Inflammatory macrophage treated with lipopolysaccharide for 1 hour (primary cell): ENCODE measurements at regions not wholly inside any gene's neighbourhood (a gene's known extent, or its start where the extent isn't known, plus 50 kb on each side); places are given as distances from the start of the nearest gene placed in this dataset.
A peak's percentile ranks its signal among the peaks of the same experiment; 100 is the strongest.
"Not testable (repeated sequence)": the region's sequence is repeated elsewhere in the genome, so short reads cannot be mapped to it uniquely, and the experiment has no call there.

Source experiments
- DNase-seq, 2 donors: peaks; one replicate each; pipeline ENCODE4 v3.0.0-alpha.2; 2020 to 2022

DNA sequence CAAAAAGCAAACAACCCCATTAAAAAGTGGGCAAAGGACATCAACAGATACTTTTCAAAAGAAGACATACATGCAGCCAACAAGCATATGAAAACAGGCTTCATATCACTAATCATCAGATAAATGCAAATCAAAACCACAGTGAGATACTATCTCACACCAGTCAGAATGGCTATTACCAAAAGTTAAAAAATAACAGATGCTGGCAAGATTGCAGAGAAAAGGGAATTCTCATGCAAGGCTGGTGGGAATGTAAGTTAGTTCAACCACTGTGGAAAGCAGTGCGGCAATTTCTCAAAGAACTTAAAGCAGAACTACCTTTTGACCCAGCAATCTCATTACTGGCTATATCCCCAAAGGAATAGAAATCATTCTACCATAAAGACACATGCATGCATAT lies 260.8 kb downstream of the C11orf87 start:
- DNase-seq, result not testable (repeated sequence)

DNA sequence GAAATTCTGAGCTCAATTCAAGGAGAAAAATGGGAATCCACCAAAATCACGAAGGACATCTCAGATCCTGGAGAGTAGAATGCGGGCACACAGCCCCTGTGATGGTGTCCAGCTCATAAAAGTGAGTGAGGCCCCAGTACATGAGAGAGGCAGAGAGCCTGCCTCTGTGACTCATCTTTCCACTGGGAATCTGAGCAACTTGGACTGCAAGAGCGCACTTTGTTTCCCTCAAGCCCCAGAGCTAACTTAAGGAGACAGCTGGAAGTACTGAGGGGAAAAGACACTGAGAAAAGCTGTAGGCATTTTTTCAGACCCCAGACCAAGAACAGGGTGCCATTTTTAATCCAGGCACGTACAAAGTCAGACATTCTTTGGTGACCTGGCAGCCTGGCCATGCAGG lies 273.7 kb downstream of the C11orf87 start:
- DNase-seq, result no peak

DNA sequence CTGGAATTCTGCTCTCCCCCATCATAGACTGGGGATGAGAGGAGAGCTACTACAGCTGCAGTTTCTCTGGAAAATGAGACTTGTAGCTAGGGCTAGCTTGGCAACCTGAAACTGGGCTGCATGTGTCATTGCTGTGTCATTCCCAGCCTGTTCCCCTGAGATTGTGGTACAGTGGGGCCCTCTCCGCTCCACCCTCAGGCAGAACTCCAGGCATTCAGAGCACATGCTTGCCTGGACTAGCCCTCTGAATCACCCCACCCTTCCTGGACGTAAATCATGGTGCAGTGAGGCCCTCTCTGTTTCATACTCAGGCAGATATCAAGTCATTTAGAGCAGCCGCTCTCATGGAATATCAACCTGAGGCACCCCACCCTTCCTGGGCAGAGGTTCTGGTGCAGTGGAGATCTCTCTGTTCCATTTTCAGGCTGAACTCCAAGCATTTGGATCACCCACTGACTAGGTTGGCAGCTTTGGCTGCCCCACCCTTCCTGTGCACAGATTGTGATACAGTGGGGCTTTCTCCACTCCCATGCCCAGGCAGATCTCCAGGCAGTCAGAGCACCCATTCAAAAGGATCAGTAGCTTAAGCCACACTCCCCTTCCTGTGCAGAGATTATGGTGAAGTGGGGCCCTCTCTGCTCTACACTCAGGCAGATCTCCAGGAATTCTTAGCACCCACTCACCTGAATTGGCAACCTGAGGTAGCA lies 274.4 kb downstream of the C11orf87 start:
- DNase-seq, result no peak

DNA sequence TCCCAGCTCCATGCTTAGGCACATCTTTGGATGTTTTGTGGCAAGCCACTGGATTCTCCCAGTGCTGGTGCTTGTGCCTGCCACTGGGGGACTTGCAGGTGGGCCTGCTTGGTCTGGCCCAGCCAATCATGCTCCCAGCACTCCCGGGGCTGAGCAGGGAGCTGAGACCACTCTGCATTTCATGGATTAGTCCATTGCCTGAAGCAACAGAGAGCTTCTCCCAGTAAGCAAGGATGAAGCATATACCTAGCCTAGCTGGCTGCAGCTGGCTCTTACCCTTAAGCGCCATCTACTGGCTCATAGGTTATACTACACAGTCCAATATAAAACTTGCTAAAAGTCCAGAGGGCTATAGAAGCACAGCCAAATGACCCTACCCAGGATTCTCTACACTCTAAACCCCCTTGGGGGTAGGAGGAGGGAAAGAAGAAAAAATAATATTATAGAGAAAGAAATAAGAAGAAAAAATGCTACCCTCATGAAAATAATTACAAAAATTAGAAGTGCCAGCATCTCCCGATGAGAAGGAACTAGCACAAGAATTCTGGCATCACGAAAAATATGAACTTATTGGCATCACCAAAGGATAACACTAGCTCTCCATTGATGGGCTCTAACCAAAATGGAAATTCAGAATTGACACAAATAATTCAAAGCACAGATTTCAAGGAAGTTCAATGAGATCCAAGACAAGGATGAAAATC lies 275.3 kb downstream of the C11orf87 start:
- peak; percentile 19 to 61 for DNase-seq

DNA sequence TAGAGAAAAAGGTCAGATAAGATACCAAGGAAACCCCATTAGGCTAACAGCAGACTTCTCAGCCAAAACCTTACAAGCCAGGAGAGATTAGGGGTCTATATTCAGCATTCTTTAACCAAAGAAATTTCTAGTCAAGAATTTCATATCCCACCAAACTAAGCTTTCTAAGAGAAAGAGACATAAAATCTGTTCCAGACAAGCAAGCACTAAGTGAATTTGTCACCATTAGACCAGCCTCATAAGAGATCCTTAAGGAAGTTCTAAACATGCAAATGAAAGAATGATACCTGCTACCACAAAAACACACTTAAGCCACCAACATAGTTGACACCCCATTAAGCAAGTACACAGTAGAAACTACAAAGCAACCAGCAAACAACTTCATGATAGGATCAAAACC lies 276.2 kb downstream of the C11orf87 start:
- no peak for DNase-seq

DNA sequence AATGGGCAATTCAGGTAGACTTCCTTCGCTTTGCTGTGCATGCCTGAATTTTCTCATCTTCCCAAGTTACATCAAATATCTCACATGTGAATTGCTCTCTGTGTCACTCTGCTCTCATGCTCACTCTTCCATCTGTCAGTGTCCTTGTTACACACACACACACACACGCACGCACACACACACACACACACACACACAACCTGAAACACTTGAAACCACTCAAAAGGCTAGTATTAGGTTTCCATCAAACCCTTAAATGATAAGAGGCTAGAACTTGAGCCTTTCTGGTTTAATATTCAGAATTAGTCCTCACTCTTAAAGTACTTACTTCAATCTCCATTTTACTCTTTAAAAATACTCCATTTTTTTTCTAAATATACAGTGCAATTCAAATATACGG lies 282.4 kb downstream of the C11orf87 start:
- DNase-seq, result no peak

DNA sequence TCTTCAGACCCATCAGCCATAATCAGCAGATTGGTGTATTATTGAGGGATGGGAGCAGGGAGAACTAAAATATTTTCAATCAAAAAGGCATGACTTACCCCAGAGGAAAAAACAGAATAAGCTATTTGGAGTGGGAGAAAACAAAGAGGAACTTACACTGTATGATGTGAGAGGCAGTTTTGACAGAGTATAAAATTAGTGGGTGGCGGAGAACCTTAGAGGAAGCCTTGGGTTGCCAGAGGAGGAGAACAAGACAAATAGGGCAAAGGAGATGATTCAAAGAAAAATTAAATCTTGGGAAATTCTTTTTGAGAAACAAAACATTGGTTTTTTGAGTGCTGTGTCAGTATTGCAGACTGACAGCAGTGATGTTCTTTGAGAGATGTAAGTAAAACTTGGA lies 285.0 kb downstream of the C11orf87 start:
- peak; percentile 73 to 80 for DNase-seq

DNA sequence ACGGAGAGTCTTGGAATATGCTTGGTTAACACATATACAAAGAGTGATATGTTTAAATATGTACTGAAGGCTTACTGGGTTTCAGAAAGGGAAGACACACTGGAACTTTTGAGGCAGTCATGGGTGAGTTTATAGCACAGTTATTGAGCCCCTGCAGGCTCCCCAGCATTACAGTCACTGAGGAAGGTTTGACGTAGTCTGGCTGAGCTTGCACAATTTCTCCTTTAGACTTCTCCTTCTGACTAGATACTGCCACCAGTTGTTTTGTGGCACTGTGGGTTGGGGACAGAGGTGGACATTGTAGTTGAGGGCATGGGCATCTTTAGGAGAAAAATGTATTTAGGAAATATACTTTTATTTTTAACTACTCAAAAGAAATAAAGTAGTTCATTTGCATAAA lies 285.4 kb downstream of the C11orf87 start:
- DNase-seq, result peak; percentile 60 to 68

DNA sequence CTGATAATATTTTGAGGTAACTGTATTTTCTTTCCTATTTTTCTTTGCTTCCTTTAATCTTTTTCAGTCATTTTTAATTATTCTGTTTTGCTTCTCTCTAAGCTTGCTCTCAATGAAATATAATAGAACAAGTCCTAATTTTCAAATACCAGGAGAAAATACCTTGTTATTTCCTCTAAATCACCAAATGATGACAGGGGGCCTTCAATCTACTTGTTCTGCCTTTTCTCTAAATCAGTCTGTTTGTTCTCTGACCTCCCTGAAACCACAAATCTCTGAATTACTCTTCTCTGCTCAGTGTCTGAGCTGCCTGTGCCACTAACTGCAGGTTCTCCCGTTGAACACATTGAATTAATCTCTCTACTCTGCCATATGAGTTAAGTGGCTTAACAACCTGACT lies 286.2 kb downstream of the C11orf87 start:
- no peak for DNase-seq

DNA sequence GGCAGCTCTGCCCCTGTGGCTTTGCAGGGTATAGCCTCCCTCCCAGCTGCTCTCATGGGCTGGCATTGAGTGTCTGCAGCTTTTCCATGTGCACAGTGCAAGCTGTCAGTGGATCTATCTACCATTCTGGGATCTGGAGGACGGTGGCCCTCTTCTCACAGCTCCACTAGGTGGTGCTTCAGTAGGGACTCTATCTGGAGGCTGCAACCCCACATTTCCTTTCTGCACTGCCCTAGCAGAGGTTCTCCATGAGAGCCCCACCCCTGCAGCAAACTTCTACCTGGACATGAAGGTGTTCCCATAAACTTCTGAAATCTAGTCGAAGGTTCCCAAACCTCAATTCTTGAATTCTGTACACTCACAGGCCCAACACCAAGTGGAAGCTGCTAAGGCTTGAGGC lies 292.5 kb downstream of the C11orf87 start:
- not testable (repeated sequence) for DNase-seq

DNA sequence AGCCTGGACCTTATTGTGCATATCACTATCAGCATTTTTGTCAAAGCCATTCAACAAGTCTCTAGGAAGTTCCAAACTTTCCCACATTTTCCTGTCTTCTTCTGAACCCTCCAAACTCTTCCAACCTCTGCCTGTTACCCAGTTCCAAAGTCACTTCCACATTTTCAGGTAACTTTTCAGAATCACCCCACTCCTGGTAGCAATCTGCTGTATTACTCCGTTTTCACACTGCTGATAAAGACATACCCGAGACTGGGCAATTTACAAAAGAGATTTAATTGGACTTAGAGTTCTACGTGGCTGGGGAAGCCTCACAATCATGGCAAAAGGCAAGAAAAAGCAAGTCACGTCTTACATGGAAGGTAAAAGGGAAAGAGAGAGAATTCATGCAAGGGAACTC lies 293.4 kb downstream of the C11orf87 start:
- DNase-seq, result not testable (repeated sequence)

DNA sequence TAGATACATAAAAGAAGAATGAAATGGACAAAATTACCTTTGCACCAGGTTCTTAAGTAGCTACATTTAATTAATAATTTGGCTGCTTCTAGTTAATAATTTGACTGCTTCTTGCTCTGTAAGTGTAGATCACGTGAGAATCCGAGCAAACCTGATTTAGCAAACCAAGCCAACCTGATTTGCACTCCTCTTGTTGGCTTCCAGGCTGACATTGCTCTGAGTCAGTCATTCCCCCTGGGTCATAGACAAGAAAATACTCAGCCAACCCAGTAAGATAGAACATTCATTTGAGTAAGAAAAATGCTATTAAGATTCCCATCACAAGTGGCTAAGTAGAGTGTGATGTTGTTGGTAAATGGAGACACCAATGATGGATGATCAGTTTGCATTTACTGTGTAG lies 304.1 kb downstream of the C11orf87 start:
- DNase-seq, result no peak

DNA sequence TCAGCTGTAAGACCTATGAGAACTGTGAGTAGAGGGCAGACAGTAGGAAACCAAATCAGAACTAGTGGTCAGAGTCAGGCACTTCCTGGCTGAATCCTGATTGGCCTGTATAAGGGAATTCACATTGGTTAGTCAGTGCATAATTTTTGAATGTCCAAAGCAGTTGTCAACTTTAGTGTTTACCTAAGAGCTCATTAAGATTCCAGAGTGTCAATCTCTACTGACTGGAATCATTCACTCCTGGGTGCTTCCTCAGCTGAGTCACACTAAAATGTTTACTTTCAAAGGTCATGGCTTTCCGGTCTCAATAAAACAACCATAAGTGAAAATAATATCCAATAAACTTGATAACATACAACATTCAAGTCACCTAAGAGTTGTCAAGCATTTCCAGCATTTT lies 306.1 kb downstream of the C11orf87 start:
- no peak for DNase-seq

DNA sequence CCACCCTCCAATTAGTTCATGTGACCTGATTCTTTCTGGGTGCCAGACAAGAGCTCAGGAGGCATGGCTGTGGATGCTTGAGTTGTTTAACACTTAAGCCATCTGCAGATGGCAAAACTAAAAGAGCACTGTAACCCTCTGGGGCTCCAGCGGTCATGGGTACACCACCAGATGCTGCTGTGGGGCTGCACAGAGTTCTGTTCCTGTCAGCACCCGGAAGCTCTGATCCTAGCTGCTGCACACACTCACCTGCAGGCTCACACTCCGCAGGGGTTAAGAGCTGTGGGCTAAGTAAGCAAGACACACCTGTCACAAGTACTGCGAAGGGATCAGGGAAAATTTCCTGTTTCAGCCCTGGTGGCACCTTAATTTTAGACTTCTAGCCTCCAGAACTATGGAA lies 307.8 kb downstream of the C11orf87 start:
- no peak for DNase-seq

DNA sequence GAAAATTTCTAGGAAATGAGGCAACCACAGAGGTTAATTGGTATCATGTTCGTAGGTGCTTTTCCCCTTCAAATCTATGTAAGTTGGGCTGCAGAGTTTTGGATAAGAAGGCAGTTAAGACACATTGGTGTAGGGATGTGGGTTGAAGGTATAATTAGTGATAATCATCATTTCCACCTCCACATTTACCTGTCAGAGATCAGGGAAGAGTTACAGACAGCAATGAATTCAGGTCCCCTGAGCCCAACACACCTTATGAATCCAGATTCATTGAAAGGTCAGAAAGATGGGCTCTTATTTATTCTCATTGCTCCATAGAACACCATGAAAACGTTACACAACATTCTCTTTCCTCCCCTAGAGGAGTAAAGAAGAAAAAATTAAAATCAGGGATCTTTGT lies 308.7 kb downstream of the C11orf87 start:
- no peak for DNase-seq

DNA sequence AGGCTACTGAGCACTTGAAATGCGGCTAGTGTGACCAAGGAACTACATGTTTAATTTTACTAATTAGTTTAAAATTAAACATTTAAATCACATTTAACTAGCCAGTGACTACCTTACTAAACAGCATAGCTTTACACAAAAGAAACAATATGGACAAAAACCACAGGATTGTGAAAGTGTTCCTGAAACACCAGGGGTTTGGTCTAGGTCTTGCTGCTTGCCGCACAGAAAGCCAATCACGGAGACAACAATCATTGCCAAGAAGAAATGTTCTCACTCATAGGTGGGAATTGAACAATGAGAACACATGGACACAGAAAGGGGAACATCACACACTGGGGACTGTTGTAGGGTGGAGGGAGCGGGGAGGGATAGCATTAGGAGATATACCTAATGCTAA lies 309.5 kb downstream of the C11orf87 start:
- no peak for DNase-seq

DNA sequence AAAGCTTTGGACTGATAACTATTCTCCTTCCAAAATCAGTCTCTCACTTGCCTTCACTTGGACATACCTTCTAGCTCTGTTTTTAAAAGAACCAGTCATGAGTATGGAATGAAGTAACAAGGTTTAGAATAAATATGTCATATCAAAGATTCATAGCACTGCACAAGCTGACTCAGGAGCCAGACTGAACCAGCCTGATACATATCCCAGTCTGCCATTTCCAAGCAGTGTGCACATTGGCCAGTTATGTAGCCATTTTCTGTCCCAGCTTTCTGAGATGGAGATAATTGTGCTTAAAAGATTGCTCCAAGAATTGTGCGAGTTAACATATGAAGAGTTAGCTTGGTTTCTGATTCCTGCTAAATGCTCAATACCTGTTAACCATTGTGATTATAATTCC lies 311.3 kb downstream of the C11orf87 start:
- no peak for DNase-seq

DNA sequence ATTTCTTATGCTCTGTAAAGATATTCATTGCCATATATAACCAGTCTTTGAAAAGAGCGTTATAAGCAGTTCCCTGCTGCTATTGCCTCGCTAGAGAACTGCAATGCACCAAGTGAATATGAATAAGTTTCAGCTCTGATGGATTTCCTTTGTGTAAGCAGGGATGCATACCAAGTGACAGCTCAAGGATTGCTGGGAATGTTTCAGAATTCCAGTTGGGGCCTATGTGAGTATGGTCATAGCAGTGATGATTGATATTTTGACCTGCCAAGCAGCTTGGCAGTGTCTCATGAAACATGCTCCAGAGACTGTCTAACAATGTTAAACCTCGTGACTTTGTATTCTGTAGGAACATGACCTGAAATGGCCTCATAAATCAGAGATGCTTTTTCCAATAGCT lies 312.6 kb downstream of the C11orf87 start:
- no peak for DNase-seq

DNA sequence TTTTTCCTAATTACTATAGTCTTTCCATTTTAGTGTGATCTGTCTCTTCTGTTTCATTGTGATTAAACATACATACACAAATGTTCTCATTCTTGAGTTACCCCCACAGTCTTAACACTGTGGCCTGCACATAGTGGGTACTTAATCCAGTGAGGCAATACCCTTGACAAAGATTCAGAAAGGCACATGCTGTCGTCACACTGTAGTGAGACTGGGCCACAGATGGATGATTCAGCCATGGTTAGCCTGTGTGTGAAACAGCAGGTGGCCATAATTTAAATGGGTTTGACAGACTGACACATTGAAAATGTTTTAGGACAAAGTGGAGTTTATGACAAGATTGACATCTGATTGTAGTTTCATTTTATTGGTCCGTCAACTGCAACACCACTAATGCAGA lies 313.1 kb downstream of the C11orf87 start:
- no peak for DNase-seq

DNA sequence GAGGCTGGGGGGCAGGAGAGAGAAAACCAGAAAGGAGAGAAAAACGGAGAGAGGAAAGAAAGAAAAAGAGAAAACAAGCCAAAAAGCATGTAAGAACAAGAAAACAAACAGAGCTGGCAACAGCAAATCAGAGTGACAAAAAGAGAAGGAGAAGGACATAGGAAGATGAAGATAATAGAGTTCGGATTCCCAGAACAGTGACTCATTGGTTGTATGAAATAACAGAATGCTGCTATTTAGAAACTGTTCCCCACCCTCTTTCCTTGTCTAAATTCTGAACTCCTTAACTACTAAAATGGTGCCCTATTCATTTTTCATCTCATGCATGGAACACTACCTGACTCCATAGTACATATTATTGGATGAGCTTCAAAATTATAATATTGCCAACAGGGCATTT lies 317.4 kb downstream of the C11orf87 start:
- peak in 1 of 2 donors; percentile 43 for DNase-seq

DNA sequence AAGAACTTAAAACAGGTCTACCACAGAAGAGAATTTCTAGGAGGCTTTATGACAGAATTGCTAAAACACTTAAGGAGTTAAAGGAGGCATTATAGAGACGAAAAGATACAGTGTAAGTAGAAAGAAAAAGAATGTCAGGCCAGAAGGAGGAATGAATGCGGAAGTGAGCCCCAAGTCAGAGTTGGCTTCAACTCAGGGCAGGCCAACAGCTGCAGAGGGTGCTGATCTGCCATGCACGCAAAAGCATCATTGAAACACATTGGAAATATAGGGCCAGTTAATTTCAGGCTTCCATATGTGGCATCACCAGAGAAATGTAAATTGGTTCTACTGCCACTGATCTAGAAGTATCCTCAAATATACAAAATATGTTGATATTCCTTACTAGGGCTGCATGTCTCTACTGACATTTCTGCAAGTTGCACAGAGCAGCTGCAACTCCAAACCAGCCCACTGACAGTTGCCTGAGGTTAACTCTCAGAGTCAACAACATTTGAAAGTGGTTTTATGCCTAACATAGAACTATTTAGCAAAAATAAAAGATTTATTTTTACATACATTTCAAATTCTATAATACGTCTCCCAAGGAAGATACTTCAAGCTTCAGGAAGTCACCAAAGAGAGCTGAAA lies 324.1 kb downstream of the C11orf87 start:
- DNase-seq, result no peak

DNA sequence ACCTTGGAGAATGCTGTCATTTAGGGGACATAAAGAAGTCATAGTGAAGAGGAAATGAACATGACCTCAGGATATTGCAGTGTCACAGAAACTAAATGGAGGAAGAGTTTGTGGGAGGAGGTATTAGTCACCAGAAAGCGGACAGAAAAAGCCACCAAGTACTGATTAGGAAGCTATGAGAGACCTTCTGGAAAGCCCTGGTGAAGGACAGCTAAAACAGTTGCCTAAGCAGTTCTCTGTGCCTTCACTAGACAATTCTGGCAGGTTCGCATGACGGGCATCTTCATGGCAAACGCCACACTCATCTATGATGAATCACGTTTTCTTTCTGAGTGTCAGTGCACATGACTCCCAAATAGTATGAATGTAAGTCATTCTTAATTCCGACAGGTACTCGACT lies 325.8 kb downstream of the C11orf87 start:
- peak; percentile 91 to 95 for DNase-seq

DNA sequence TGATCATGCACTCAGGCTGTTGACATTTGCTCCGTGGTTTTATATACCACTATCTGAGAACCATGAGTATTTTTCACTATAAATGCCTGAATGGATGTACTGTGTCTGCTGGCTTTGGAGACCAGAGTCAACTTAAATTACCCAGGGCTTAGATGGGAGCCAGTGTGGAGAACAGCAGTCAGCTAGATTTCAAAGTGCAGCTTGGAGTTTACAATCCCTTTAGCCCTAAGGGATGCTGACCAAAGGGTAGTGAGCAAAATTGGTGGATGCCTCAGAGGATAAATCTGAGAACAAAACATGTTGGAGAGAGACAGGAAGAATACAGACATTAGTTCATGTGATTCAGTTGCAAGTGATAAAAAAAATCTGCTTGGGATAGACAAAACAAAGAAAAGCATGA lies 327.5 kb downstream of the C11orf87 start:
- no peak for DNase-seq

DNA sequence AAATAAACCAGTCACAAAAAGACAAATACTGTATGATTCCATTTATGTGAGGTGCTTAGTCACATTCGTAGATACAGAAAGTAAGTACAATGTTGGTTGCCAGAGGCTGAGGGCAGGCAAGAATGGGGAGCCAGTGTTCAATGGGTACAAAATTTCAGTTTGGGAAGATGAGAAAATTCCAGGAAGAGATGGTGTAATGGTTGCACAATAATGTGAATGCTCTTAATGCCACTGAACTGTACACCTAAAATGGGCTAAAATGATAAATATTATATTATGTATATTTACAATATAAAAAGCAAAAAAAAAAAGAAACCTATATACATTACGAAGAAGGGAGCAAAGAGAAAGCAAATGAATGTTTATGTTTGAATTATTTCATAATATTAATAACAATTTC lies 329.0 kb downstream of the C11orf87 start:
- no peak for DNase-seq
